ENCODE measurements at regions not wholly inside any gene's neighbourhood (a gene's known extent, or its start where the extent isn't known, plus 50 kb on each side); places are given as distances from the start of the nearest gene placed in this dataset.

DNA sequence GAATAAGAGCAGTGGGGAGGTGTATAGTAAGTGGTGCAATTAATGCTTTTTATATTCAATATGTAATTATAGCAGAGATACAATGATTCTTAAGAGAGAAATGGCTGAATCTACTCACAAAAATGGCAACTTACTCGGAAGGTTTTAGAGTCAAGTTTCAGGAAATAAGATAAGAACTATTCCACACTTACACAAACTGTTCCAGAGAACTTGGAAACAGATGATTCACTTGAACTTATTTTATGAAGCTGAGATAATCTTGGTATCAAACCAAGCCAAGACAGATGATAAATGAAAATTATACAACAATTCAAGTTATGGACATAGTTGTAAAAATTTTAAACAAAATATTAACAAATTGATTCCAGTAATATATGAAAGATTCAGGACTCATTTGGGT, 311.3 kb upstream of the HS3ST1 start:
- H3K27ac ChIP-seq, result no peak overlapping the region
- intact Hi-C loops (cut with DNase I; ENCODE audit: low total_unique reads) (no loop called here), in situ Hi-C loops (cut with MboI; ENCODE audit: low sequenced_read_pairs in 4 of 4) (no loop called here)
- TF ChIP-seq CTCF (IDR thresholded peaks at IDR 0.05 in 4 of 5, conservative IDR thresholded peaks at IDR 0.05 in 1 of 5) (no peak), POLR2A (IDR thresholded peaks at IDR 0.05) (no peak)
- H3K9me3 ChIP-seq, result no peaks in the 10 kb centered on the region
- no peak overlapping the region for H3K4me3 ChIP-seq
- DNase-seq, result no peak
- no peaks in the 10 kb centered on the region for H3K27me3 ChIP-seq
- no peak for ATAC-seq
- H3K36me3 ChIP-seq, result no peaks in the 10 kb centered on the region
- no peaks in the 10 kb centered on the region for H3K4me1 ChIP-seq

DNA sequence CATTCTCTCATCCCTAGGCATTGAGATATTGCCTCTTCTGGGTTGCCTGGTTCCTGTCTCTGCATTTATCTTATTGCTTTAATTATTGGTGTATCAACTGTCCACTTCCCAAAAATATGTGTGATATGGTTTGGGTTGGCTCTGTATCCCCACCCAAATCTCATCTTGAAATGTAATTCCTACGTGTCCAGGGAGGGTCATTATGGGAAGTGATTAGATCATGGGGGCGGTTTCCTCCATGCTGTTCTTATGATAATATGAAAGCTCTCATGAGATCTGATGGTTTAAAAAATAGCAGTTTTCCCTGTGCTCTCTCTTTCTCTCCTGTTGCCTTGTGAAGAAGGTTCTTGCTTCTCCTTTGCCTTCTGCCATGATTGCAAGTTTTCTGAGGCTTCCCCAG, 308.3 kb upstream of the HS3ST1 start:
- no peak for TF ChIP-seq CTCF (IDR thresholded peaks at IDR 0.05 in 4 of 5, conservative IDR thresholded peaks at IDR 0.05 in 1 of 5)
- no peak for TF ChIP-seq POLR2A (IDR thresholded peaks at IDR 0.05)
- DNase-seq (no peak), ATAC-seq (no peak)
- intact Hi-C loops (cut with DNase I; ENCODE audit: low total_unique reads), result no loop called here
- Histone ChIP-seq H3K4me3 (no peak overlapping the region), H3K9me3 (no peaks in the 10 kb centered on the region), H3K27ac (no peak overlapping the region), H3K4me1 (no peaks in the 10 kb centered on the region), H3K27me3 (no peaks in the 10 kb centered on the region), H3K36me3 (no peaks in the 10 kb centered on the region)
- in situ Hi-C loops (cut with MboI; ENCODE audit: low sequenced_read_pairs in 4 of 4), result no loop called here

DNA sequence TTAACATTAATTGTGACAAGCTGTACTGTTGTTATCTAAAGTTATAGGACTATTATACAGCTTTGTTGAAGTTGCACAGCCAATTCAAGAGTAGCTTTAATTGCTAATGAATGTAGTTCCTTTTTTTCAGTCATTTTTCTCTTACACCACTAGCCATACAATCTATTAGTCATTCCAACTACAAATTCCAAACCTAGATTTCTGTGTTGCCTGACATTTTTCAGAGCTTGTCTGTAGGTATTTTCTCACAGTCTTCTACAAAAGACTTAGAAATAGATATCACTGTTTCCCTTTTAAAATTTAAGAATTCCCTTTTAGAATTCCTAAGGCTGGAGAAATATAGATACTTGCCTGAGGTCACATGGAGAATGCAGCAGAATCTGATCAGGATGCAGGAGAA, 307.0 kb upstream of the HS3ST1 start:
- DNase-seq (no peak), ATAC-seq (no peak)
- H3K4me3 ChIP-seq, result no peak overlapping the region
- no peaks in the 10 kb centered on the region for H3K36me3 ChIP-seq
- intact Hi-C loops (cut with DNase I; ENCODE audit: low total_unique reads) (no loop called here), in situ Hi-C loops (cut with MboI; ENCODE audit: low sequenced_read_pairs in 4 of 4) (no loop called here)
- no peak overlapping the region for H3K27ac ChIP-seq
- TF ChIP-seq POLR2A (IDR thresholded peaks at IDR 0.05) (no peak), CTCF (IDR thresholded peaks at IDR 0.05 in 4 of 5, conservative IDR thresholded peaks at IDR 0.05 in 1 of 5) (no peak)
- no peaks in the 10 kb centered on the region for H3K27me3 ChIP-seq
- no peaks in the 10 kb centered on the region for H3K9me3 ChIP-seq
- H3K4me1 ChIP-seq, result no peaks in the 10 kb centered on the region

- no peak for TF ChIP-seq CTCF (IDR thresholded peaks at IDR 0.05 in 4 of 5, conservative IDR thresholded peaks at IDR 0.05 in 1 of 5)
- TF ChIP-seq POLR2A (IDR thresholded peaks at IDR 0.05), result no peak
- no peak overlapping the region for H3K4me3 ChIP-seq
- no peaks in the 10 kb centered on the region for H3K9me3 ChIP-seq
- in situ Hi-C loops (cut with MboI; ENCODE audit: low sequenced_read_pairs in 4 of 4), result no loop called here
- H3K4me1 ChIP-seq, result no peaks in the 10 kb centered on the region
- no peaks in the 10 kb centered on the region for H3K27me3 ChIP-seq
- ATAC-seq, result no peak
- no peak for DNase-seq
- H3K27ac ChIP-seq, result no peak overlapping the region
- no peaks in the 10 kb centered on the region for H3K36me3 ChIP-seq
- intact Hi-C loops (cut with DNase I; ENCODE audit: low total_unique reads), result no loop called here
Observed at GRCh38 chr4:11732155-11732554, 303.5 kb upstream of the HS3ST1 start.

GRCh38 chr4:11730545-11730944, 301.9 kb upstream of the HS3ST1 start:
- ATAC-seq, result no peak
- TF ChIP-seq POLR2A (IDR thresholded peaks at IDR 0.05) (no peak), CTCF (IDR thresholded peaks at IDR 0.05 in 4 of 5, conservative IDR thresholded peaks at IDR 0.05 in 1 of 5) (no peak)
- DNase-seq, result no peak
- no peaks in the 10 kb centered on the region for H3K36me3 ChIP-seq
- no peak overlapping the region for H3K27ac ChIP-seq
- no peaks in the 10 kb centered on the region for H3K4me1 ChIP-seq
- H3K4me3 ChIP-seq, result no peak overlapping the region
- intact Hi-C loops (cut with DNase I; ENCODE audit: low total_unique reads) (no loop called here), in situ Hi-C loops (cut with MboI; ENCODE audit: low sequenced_read_pairs in 4 of 4) (no loop called here)
- no peaks in the 10 kb centered on the region for H3K9me3 ChIP-seq
- H3K27me3 ChIP-seq, result no peaks in the 10 kb centered on the region
